Left renal pelvis (tissue), 4 donors: ENCODE measurements at regions not wholly inside any gene's neighbourhood (a gene's known extent, or its start where the extent isn't known, plus 50 kb on each side); places are given as distances from the start of the nearest gene placed in this dataset.
"Not testable (repeated sequence)": the region's sequence is repeated elsewhere in the genome, so short reads cannot be mapped to it uniquely, and the experiment has no call there.

ENCODE experiments used
- DNase-seq, 4 donors: peaks; one replicate each; pipeline ENCODE4 v3.0.0-alpha.2; 2013; ENCODE audit warnings: low read depth in 4 of 4, low spot score in 3 of 4

- no peak for DNase-seq
Observed at GRCh38 chr14:105635560-105635959, 109.2 kb downstream of the TMEM121 start.

DNA sequence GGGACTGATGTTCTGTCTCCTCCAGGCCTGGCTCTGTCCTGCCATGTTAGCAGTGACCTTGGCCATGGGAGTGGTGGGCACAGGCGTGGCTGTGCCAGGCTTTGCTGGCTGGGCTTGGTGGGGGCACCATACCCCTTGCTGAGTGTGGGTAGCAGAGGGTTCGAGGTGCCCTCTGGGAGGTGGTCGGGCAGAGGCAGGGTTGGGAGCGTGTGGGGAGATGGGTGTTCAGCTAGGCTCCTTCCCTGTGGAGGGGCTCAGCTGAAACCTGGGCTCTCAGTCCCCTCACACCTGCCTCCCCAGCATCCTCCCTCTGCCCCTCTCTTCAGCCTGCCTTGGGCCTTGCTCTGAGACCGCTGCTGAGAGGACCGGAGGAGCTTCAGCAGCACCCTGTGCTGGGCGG is 109.6 kb downstream of the TMEM121 start:
- not testable (repeated sequence) for DNase-seq

DNA sequence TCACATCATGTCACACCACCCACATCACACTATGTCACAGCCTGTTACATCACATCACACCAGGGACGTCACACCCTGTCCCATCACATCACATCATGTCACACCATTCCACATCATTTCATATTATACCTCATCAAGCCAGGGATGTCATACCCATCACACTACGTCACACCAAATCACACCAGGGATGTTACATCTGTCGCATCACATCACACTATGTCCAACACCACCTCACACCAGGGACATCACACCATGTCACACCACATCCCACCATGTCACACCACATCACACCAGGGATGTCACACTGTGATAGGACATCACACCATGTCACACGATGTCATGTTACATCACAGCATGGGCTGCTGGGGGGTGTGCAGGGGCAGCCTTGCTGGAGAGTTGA is 110.6 kb downstream of the TMEM121 start:
- DNase-seq = no peak

- not testable (repeated sequence) for DNase-seq
Observed at GRCh38 chr14:105637345-105637744, 111.0 kb downstream of the TMEM121 start.

DNA sequence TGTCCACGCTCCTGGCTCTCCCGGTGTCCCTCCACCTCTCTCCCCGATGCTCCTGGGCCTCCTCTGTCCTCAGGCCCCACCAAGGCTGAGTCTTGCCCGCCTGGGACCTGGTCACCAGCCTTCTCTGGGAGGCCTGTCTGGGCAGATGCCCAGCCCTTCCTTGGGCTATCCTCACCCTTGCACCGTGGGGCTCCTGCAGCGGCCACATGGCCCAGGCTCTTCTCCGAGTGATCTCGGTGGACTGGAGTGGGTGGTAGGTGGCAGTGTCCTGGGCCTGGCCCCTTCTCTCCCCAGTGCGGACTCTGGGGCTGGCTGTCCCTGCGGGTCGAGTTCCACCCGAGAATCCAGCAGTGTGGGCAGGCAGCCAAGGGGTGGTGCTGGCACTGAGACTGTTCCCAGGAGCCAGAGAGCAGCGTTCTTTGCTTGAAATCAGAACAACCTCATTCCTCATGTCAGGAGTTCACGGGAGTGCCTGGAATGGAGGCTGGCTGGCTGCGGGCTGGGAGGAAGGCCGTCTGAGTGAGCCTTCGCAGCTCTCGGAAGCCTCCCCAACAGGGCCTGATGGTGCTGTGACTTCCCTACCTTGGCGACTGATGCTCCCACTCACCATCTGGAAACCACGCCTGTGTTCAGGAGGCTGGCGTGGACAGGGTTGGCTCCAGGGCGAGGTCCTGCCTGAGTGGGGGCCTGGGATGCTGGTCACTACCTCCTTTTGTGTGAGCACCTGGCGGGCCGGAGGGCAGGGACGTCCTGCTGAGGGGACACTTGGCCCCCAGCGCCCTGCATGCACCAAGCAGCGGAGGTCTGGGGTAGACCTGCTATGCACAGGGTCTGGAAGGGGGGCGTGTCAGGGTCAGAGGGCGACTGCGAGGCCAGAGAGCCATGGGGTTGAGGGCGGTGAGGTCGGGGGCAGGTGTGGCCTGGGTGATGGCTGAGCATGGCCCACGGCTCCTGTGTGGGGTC is 113.9 kb downstream of the TMEM121 start:
- DNase-seq = not testable (repeated sequence)

- no peak for DNase-seq
Observed at GRCh38 chr14:105641075-105641937, 114.9 kb downstream of the TMEM121 start.

DNA sequence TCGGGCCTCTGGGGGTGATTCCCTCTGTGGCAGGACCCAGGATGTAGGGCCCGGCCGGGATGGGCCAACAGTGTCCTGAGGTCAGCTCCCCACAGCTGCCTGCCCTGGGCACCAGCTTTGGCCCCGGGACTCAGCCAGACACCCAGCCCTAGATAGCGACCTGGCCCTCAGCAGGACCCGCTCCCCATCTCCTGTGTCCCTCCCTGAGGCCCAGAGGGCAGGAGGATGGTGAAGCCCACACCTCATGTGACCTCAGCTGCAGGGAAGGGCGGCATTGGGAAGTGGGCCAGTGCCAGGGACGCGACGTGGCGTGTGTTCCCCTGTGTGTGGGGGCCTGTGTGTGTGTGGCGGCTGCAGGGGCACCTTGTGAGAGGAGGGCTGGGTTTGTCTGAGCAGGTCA is 115.6 kb downstream of the TMEM121 start:
- not testable (repeated sequence) for DNase-seq

GRCh38 chr14:105642486-105642885 is 116.1 kb downstream of the TMEM121 start:
- not testable (repeated sequence) for DNase-seq

DNA sequence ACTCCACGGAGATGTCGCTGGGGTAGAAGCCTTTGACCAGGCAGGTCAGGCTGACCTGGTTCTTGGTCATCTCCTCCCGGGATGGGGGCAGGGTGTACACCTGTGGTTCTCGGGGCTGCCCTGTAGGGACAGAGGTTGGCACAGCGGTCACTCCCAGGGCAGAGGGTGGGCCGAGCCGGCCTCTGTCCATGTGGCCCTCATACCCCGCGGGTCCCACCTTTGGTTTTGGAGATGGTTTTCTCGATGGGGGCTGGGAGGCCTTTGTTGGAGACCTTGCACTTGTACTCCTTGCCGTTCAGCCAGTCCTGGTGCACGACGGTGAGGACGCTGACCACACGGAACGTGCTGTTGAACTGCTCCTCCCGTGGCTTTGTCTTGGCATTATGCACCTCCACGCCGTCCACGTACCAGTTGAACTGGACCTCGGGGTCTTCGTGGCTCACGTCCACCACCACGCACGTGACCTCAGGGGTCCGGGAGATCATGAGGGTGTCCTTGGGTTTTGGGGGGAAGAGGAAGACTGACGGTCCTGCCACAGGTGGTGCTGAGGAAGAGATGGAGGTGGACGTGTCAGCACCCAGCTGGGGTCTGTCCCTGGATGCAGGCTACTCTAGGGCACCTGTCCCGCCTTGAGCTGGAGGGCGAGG is 117.1 kb downstream of the TMEM121 start:
- DNase-seq = not testable (repeated sequence)

GRCh38 chr14:105644053-105644435 is 117.7 kb downstream of the TMEM121 start:
- DNase-seq = not testable (repeated sequence)

GRCh38 chr14:105644457-105644856 is 118.1 kb downstream of the TMEM121 start:
- not testable (repeated sequence) for DNase-seq

DNA sequence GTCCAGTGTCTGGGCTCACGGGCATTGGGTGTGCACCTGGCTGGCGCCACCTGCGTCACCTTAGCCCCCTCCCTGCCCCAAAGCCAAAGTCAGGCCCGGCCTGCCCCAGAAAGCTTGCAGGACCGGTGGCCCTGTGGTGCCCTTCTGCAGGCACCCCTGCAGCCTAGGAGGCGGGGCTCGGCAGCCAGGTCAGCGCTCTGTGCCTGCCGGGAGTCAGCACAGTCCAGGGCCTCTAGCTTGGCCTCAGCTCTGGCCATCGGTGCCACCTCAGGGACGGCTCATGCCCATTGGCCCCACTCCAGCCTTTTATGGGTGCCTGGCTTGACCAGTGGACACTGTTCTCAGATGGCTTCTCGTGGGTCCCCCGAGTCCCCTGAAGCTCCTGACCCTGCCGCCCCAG is 118.5 kb downstream of the TMEM121 start:
- DNase-seq = not testable (repeated sequence)

DNA sequence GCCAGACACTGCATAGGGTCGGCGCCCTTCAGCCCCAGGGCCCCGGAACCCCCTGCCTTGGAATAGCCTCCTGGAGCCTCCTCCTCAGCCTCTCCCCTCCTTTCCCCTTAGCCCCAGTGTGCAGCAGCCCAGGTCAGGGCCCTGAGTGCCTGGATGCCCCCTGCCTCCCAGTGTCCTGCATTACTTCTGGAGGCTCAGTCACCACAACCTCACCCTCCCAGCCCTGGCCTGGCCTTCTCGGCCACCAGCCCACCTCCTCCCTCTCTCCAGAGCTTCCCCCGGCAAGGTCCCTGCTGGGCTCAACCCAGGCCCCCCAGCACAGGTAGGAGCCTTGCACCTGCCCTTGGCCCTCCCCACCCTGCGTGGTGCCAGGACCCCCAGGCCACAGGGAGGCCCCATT is 119.0 kb downstream of the TMEM121 start:
- not testable (repeated sequence) for DNase-seq

- DNase-seq = no peak
Observed at GRCh38 chr14:105646175-105646574, 119.8 kb downstream of the TMEM121 start.

DNA sequence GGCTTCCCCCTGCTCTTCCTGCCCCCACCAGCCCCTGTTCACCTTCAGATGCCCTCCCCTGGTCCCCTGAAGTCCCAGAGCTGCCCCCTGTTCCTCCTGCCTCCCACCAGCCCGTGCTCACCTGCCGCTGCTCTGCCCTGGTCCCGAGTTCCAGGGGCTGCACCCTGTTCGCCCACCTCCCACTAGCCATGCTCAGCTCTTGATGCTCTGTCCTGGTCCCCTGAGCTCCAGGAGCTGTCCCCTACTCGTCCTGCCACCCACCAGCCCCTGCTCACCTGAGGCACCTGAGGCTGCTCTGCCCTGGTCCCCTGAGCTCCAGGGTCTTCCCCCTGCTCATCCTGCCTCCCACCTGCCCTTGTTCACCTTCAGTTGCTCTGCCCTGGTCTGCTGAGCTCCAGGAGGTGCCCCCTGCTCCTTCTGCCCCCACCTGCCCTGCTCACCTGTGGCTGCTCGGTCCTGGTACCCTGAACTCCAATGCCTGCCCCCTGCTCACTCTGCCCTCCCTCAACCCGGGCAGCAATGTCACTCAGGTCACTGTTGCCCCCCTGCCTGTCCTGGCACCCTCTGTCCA is 120.4 kb downstream of the TMEM121 start:
- DNase-seq = not testable (repeated sequence)

GRCh38 chr14:105647426-105647783 is 121.0 kb downstream of the TMEM121 start:
- not testable (repeated sequence) for DNase-seq

GRCh38 chr14:105647784-105648608 is 121.6 kb downstream of the TMEM121 start:
- no peak for DNase-seq

- not testable (repeated sequence) for DNase-seq
Observed at GRCh38 chr14:105648609-105649535, 122.5 kb downstream of the TMEM121 start.

GRCh38 chr14:105652317-105652716 is 125.9 kb downstream of the TMEM121 start:
- DNase-seq = not testable (repeated sequence)
